Endothelial cell of umbilical vein (primary cell): ENCODE measurements at regions not wholly inside any gene's neighbourhood (a gene's known extent, or its start where the extent isn't known, plus 50 kb on each side); places are given as distances from the start of the nearest gene placed in this dataset.

Experiments used
- BruUV-seq: library from RNA; stranded (reverse); fragments of 400-500 nt; replicated peaks from 2 replicates; lab custom pipeline; 2021; lab: Mats Ljungman, UMichigan
- CTCF ChIA-PET: fragments of 300-600, 350-600 bp; sonication (Branson Sonifier 250); formaldehyde crosslinking; loops from one replicate; lab custom pipeline; 2021; ENCODE audit warnings: antibody characterized with exemption, inconsistent platforms; lab: Charles Lee
- POLR2A ChIA-PET: fragments of 300-600, 350-600 bp; sonication (Branson Sonifier 250); formaldehyde crosslinking; loops from one replicate; lab custom pipeline; 2021; ENCODE audit warnings: antibody characterized with exemption, inconsistent platforms; lab: Charles Lee
- DNase-seq: peaks from one replicate; pipeline ENCODE4 v3.0.0-alpha.2; 2011; ENCODE audit warnings: low read depth, low spot score
- FAIRE-seq: peaks from 2 replicates; lab custom pipeline; 2011; peaks lifted over from hg19 to GRCh38; lab: Jason Lieb, UNC
- H2AFZ ChIP-seq: 2 replicates; pipeline ENCODE4 v1.6.0; 2012; ENCODE audit warnings: low read depth, low read length, control low read depth, inconsistent platforms
- H3K27ac ChIP-seq: 2 replicates; pipeline ENCODE4 v1.5.1; 2011; ENCODE audit warnings: low read depth, mild to moderate bottlenecking, control low read depth, low read length, moderate library complexity; ENCODE audit not compliant: insufficient read depth
- H3K27me3 ChIP-seq, 2 experiments: 2 replicates each; pipeline versions ENCODE4 v1.6.0 to v1.6.1; 2011; ENCODE audit warnings: low read length in 2 of 2, mixed read lengths in 1 of 2; ENCODE audit not compliant: control insufficient read depth in 2 of 2, insufficient read depth in 2 of 2
- H3K36me3 ChIP-seq, 2 experiments: 2 replicates in 1 of 2; 3 replicates in 1 of 2; pipeline ENCODE4 v1.5.1; 2011; ENCODE audit warnings: low read length in 2 of 2, mild to moderate bottlenecking in 1 of 2, moderate library complexity in 1 of 2; ENCODE audit not compliant: control insufficient read depth in 2 of 2, insufficient read depth in 2 of 2; ENCODE audit errors: extremely low read depth in 1 of 2
- H3K4me1 ChIP-seq: 3 replicates; pipeline ENCODE4 v1.5.1; 2011; ENCODE audit warnings: mild to moderate bottlenecking, low read length; ENCODE audit not compliant: control insufficient read depth, insufficient read depth; ENCODE audit errors: extremely low read depth
- H3K4me2 ChIP-seq: 2 replicates; pipeline ENCODE4 v1.6.1; 2011; ENCODE audit warnings: low read length, control low read depth, mixed read lengths; ENCODE audit not compliant: insufficient read depth
- H3K4me3 ChIP-seq, 3 experiments: fragments of 200-600 bp in 1 of 3; sonication (generic), shearing (Covaris generic) in 1 of 3; replicated peaks in 1 of 3; 2 replicates each; pipeline ENCODE4 v1.5.1; 2011 to 2016; ENCODE audit warnings: control low read depth in 3 of 3, low read length in 3 of 3, mild to moderate bottlenecking in 2 of 3, inconsistent platforms in 1 of 3, low read depth in 1 of 3, moderate library complexity in 1 of 3; ENCODE audit not compliant: insufficient read depth in 1 of 3
- H3K79me2 ChIP-seq: 2 replicates; pipeline ENCODE4 v1.6.0; 2012; ENCODE audit warnings: low read length, inconsistent platforms; ENCODE audit not compliant: control insufficient read depth, insufficient read depth
- H3K9ac ChIP-seq: replicated peaks from 2 replicates; pipeline ENCODE3; 2011; ENCODE audit warnings: low read length, control low read depth; ENCODE audit not compliant: insufficient read depth; ENCODE audit errors: extremely low read depth
- H3K9me1 ChIP-seq: replicated peaks from 3 replicates; pipeline ENCODE4 v1.6.0; 2011; ENCODE audit warnings: mild to moderate bottlenecking, low read length; ENCODE audit not compliant: control insufficient read depth, insufficient read depth; ENCODE audit errors: extremely low read depth
- H3K9me3 ChIP-seq: replicated peaks from 2 replicates; pipeline ENCODE4 v1.5.1; 2012; ENCODE audit warnings: low read length, inconsistent platforms; ENCODE audit not compliant: control insufficient read depth, insufficient read depth
- H4K20me1 ChIP-seq: replicated peaks from 2 replicates; pipeline ENCODE3; 2011; ENCODE audit warnings: mild to moderate bottlenecking, low read length; ENCODE audit not compliant: control insufficient read depth, insufficient read depth; ENCODE audit errors: extremely low read depth
- EZH2 ChIP-seq: IDR thresholded peaks from 2 replicates; pipeline ENCODE4 v1.6.1; 2012; ENCODE audit warnings: borderline replicate concordance, low read depth, mild to moderate bottlenecking, moderate library complexity, low read length, inconsistent platforms; ENCODE audit not compliant: severe bottlenecking
- FOS ChIP-seq: IDR thresholded peaks from 2 replicates; pipeline ENCODE4 v1.6.1; 2011; ENCODE audit warnings: mild to moderate bottlenecking, low read length, moderate library complexity, borderline replicate concordance; ENCODE audit not compliant: insufficient read depth
- GATA2 ChIP-seq: IDR thresholded peaks from 2 replicates; pipeline ENCODE4 v1.7.0; 2011; ENCODE audit warnings: low read depth, mild to moderate bottlenecking, moderate library complexity, mixed read lengths, low read length; ENCODE audit not compliant: insufficient read length, insufficient read depth
- JUN ChIP-seq: IDR thresholded peaks from 2 replicates; pipeline ENCODE4 v1.6.1; 2011; ENCODE audit warnings: borderline replicate concordance, low read depth; ENCODE audit not compliant: insufficient read length, insufficient read depth
- MYC ChIP-seq: IDR thresholded peaks from one replicate; pipeline ENCODE4 v1.6.1; 2011; ENCODE audit warnings: mild to moderate bottlenecking, low read depth, low read length
- POLR2A ChIP-seq: IDR thresholded peaks from 2 replicates; pipeline ENCODE4 v1.6.1; 2012; ENCODE audit warnings: low read depth, mild to moderate bottlenecking, control low read depth, low read length
- POLR2AphosphoS5 ChIP-seq: IDR thresholded peaks from 2 replicates; pipeline ENCODE4 v1.6.1; 2012; ENCODE audit warnings: low read depth, mild to moderate bottlenecking, control low read depth, low read length, moderate library complexity; ENCODE audit not compliant: insufficient read depth
- dilution Hi-C: fragments of 300-500 bp; cut with MboI; formaldehyde crosslinking; loops from one replicate; pipeline ENCODE4 v1.15.0; 2019; ENCODE audit warnings: low sequenced_read_pairs; ENCODE audit not compliant: extremely low pct_ligation_motif_present
- intact Hi-C: fragments of 100-400 bp; cut with micrococcal nuclease; formaldehyde crosslinking; loops from one replicate; pipeline ENCODE4 v1.10.0; 2022
- TF ChIP-seq, protein P1 (sequence below): IDR thresholded peaks from 2 replicates; pipeline ENCODE4 v1.6.1; 2011; ENCODE audit not compliant: insufficient read depth, insufficient read length
- TF ChIP-seq, protein P2 (sequence below), 2 donors: IDR thresholded peaks; 1 replicate in 1 of 2; 2 replicates in 1 of 2; pipeline ENCODE4 v1.5.1; 2011; ENCODE audit warnings: low read length in 2 of 2, mild to moderate bottlenecking in 2 of 2, moderate library complexity in 2 of 2, control low read depth in 1 of 2, inconsistent platforms in 1 of 2, low read depth in 1 of 2; ENCODE audit not compliant: insufficient read depth in 1 of 2; ENCODE audit errors: extremely low read depth in 1 of 2

DNA sequence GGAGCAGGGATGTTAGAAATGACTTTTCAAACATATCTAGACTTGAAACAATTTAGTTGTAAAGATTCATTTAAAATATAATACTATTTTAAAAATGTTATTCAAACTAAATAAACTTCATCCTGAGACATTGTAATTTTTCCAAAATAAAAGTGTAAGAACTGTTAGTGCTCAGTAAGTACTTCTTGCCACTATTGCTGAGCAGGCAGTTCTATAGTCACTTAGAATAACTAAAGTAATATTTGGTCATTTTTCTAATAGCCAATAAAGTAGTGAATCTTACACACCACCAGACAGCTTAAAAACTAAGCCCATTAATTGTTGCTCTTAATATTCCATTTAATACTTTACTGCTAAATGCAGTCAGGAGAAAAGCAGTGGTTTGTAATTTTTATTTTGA, 1120.0 kb upstream of the CDH10 start:
- dilution Hi-C loops, result no loop called here
- Histone ChIP-seq H3K9me3 (no peaks in the 10 kb centered on the region), H3K27ac (no peak overlapping the region), H4K20me1 (no peaks in the 10 kb centered on the region), H2AFZ (no peak overlapping the region), H3K27me3 (no peaks in the 10 kb centered on the region), H3K4me2 (no peak overlapping the region), H3K9me1 (no peaks in the 10 kb centered on the region), H3K4me1 (no peaks in the 10 kb centered on the region), H3K4me3 (no peak overlapping the region), H3K9ac (no peak overlapping the region), H3K79me2 (no peaks in the 10 kb centered on the region), H3K36me3 (no peaks in the 10 kb centered on the region)
- DNase-seq (no peak), FAIRE-seq (no peak)
- BruUV-seq, result no TSS peak
- intact Hi-C loops, result no loop called here
- TF ChIP-seq POLR2A, result no peak
- TF ChIP-seq FOS, result no peak
- TF ChIP-seq EZH2, result no peak
- TF ChIP-seq, protein P1, sequence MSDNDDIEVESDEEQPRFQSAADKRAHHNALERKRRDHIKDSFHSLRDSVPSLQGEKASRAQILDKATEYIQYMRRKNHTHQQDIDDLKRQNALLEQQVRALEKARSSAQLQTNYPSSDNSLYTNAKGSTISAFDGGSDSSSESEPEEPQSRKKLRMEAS, result no peak
- TF ChIP-seq, protein P2, sequence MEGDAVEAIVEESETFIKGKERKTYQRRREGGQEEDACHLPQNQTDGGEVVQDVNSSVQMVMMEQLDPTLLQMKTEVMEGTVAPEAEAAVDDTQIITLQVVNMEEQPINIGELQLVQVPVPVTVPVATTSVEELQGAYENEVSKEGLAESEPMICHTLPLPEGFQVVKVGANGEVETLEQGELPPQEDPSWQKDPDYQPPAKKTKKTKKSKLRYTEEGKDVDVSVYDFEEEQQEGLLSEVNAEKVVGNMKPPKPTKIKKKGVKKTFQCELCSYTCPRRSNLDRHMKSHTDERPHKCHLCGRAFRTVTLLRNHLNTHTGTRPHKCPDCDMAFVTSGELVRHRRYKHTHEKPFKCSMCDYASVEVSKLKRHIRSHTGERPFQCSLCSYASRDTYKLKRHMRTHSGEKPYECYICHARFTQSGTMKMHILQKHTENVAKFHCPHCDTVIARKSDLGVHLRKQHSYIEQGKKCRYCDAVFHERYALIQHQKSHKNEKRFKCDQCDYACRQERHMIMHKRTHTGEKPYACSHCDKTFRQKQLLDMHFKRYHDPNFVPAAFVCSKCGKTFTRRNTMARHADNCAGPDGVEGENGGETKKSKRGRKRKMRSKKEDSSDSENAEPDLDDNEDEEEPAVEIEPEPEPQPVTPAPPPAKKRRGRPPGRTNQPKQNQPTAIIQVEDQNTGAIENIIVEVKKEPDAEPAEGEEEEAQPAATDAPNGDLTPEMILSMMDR (IDR thresholded peaks at IDR 0.05; ENCODE audit: extremely low read depth in 1 of 2, insufficient read depth in 1 of 2, low read depth in 1 of 2, low read length in 2 of 2), result no peak
- TF ChIP-seq POLR2AphosphoS5, result no peak
- TF ChIP-seq GATA2, result no peak
- TF ChIP-seq MYC, result no peak
- TF ChIP-seq JUN, result no peak
- POLR2A ChIA-PET, result no interaction called here
- CTCF ChIA-PET, result no interaction called here
